OCI-LY3 (cell line): ENCODE measurements at regions not wholly inside any gene's neighbourhood (a gene's known extent, or its start where the extent isn't known, plus 50 kb on each side); places are given as distances from the start of the nearest gene placed in this dataset.

Experiments
- H2AFZ ChIP-seq: fragments of 200-600, 300-600 bp; shearing (Covaris generic); 2 replicates; pipeline ENCODE4 v1.6.0; 2014; ENCODE audit warnings: antibody characterized with exemption, low read depth, low read length
- H3K27ac ChIP-seq: fragments of 200-600, 300-600 bp; sonication (generic); 2 replicates; pipeline ENCODE4 v1.5.1; 2014; ENCODE audit warnings: mild to moderate bottlenecking, low read length, moderate library complexity, mixed read lengths
- H3K27me3 ChIP-seq: fragments of 200-600, 300-600 bp; sonication (generic); 2 replicates; pipeline ENCODE4 v1.6.1; 2014; ENCODE audit warnings: low read depth, low read length, mixed read lengths
- H3K36me3 ChIP-seq: fragments of 200-600, 300-600 bp; sonication (generic); replicated peaks from 2 replicates; pipeline ENCODE3; 2014; ENCODE audit warnings: low read depth, low read length, mixed read lengths
- H3K4me1 ChIP-seq: fragments of 300-600, 200-600 bp; sonication (generic); 2 replicates; pipeline ENCODE4 v1.6.1; 2014; ENCODE audit warnings: low read length, mixed read lengths
- H3K4me2 ChIP-seq: fragments of 200-600, 300-600 bp; sonication (generic); 2 replicates; pipeline ENCODE4 v1.6.1; 2014; ENCODE audit warnings: low read length, mixed read lengths
- H3K4me3 ChIP-seq: fragments of 300-600, 200-600 bp; sonication (generic); 2 replicates; pipeline ENCODE4 v1.5.1; 2014; ENCODE audit warnings: antibody characterized with exemption, mild to moderate bottlenecking, low read length, moderate library complexity
- H3K79me2 ChIP-seq: fragments of 300-600, 200-600 bp; shearing (Covaris generic); 2 replicates; pipeline ENCODE4 v1.6.1; 2014; ENCODE audit warnings: mild to moderate bottlenecking, low read length, mixed read lengths
- H3K9ac ChIP-seq: fragments of 300-600, 200-600 bp; shearing (Covaris generic); 2 replicates; pipeline ENCODE4 v1.6.0; 2014; ENCODE audit warnings: mild to moderate bottlenecking, low read length, moderate library complexity
- H3K9me3 ChIP-seq: fragments of 200-600, 300-600 bp; shearing (Covaris generic); 2 replicates; pipeline ENCODE4 v1.6.1; 2014; ENCODE audit warnings: low read length, mixed read lengths; ENCODE audit not compliant: insufficient read depth
- H4K20me1 ChIP-seq: fragments of 200-600, 300-600 bp; sonication (generic); 2 replicates; pipeline ENCODE4 v1.6.1; 2016; ENCODE audit warnings: low read length, mixed read lengths; ENCODE audit not compliant: insufficient read depth
- CTCF ChIP-seq: fragments of 200-600, 300-600 bp; sonication (generic); IDR thresholded peaks from 2 replicates; pipeline ENCODE4 v1.5.1; 2014; ENCODE audit warnings: antibody characterized with exemption, low read length, low read depth
- EZH2phosphoT487 ChIP-seq: fragments of 200-600 bp; shearing (Covaris generic); IDR thresholded peaks from 2 replicates; pipeline ENCODE4 v1.6.1; 2018; ENCODE audit warnings: antibody characterized with exemption, mixed run types, low read depth

GRCh38 chr4:136106753-136107152 is 1425.5 kb downstream of the PCDH18 start:
- Histone ChIP-seq H4K20me1 (no peaks in the 10 kb centered on the region), H2AFZ (peak overlapping the region; percentile 6; the same call in 1 of the 2 replicates), H3K9ac (no peak overlapping the region), H3K4me2 (no peak overlapping the region), H3K4me3 (no peak overlapping the region), H3K36me3 (no peaks in the 10 kb centered on the region), H3K9me3 (no peaks in the 10 kb centered on the region), H3K27me3 (no peaks in the 10 kb centered on the region), H3K27ac (no peak overlapping the region), H3K79me2 (no peaks in the 10 kb centered on the region), H3K4me1 (peaks cover 1% of the 10 kb centered on the region; the same call in 1 of the 2 replicates)
- no peak for TF ChIP-seq CTCF
- TF ChIP-seq EZH2phosphoT487: no peak

GRCh38 chr4:136103616-136104015 is 1428.7 kb downstream of the PCDH18 start:
- no peaks in the 10 kb centered on the region for H3K9me3 ChIP-seq
- no peak overlapping the region for H3K27ac ChIP-seq
- no peaks in the 10 kb centered on the region for H4K20me1 ChIP-seq
- H3K9ac ChIP-seq: no peak overlapping the region
- no peaks in the 10 kb centered on the region for H3K36me3 ChIP-seq
- no peak overlapping the region for H2AFZ ChIP-seq
- no peaks in the 10 kb centered on the region for H3K27me3 ChIP-seq
- H3K4me3 ChIP-seq: no peak overlapping the region
- H3K4me2 ChIP-seq: no peak overlapping the region
- H3K4me1 ChIP-seq: no peaks in the 10 kb centered on the region
- H3K79me2 ChIP-seq: no peaks in the 10 kb centered on the region
- TF ChIP-seq CTCF: no peak
- no peak for TF ChIP-seq EZH2phosphoT487

GRCh38 chr4:136097676-136098075 is 1434.6 kb downstream of the PCDH18 start:
- Histone ChIP-seq H3K4me2 (no peak overlapping the region), H3K9me3 (no peaks in the 10 kb centered on the region), H3K79me2 (no peaks in the 10 kb centered on the region), H3K27me3 (no peaks in the 10 kb centered on the region), H4K20me1 (no peaks in the 10 kb centered on the region), H3K4me1 (no peaks in the 10 kb centered on the region), H2AFZ (no peak overlapping the region), H3K4me3 (no peak overlapping the region), H3K27ac (no peak overlapping the region), H3K36me3 (no peaks in the 10 kb centered on the region), H3K9ac (no peak overlapping the region)
- TF ChIP-seq EZH2phosphoT487 (no peak), CTCF (no peak)

GRCh38 chr4:136088211-136088867 is 1444.0 kb downstream of the PCDH18 start:
- Histone ChIP-seq H2AFZ (no peak overlapping the region), H4K20me1 (no peaks in the 10 kb centered on the region), H3K36me3 (no peaks in the 10 kb centered on the region), H3K9ac (no peak overlapping the region), H3K79me2 (no peaks in the 10 kb centered on the region), H3K4me3 (no peak overlapping the region), H3K9me3 (no peaks in the 10 kb centered on the region), H3K4me1 (no peaks in the 10 kb centered on the region), H3K4me2 (no peak overlapping the region), H3K27ac (no peak overlapping the region), H3K27me3 (no peaks in the 10 kb centered on the region)
- TF ChIP-seq EZH2phosphoT487 (no peak), CTCF (no peak)
